Thymus (tissue), 11 donors: ENCODE measurements at regions not wholly inside any gene's neighbourhood (a gene's known extent, or its start where the extent isn't known, plus 50 kb on each side); places are given as distances from the start of the nearest gene placed in this dataset.
"Not testable (repeated sequence)": the region's sequence is repeated elsewhere in the genome, so short reads cannot be mapped to it uniquely, and the experiment has no call there.

Source experiments
- DNase-seq, 9 donors: peaks; one replicate each; pipeline ENCODE4 v3.0.0-alpha.2; 2013; ENCODE audit warnings: low spot score in 9 of 9, low read depth in 6 of 9, missing footprints in 1 of 9
- H3K27ac ChIP-seq, 2 donors: one replicate each; pipeline ENCODE4 v1.5.1; 2013; ENCODE audit warnings: control low read depth in 1 of 2, low read depth in 1 of 2, low read length in 1 of 2, mild to moderate bottlenecking in 1 of 2, moderate library complexity in 1 of 2
- H3K27me3 ChIP-seq, 2 donors: one replicate each; pipeline ENCODE4 v1.5.1; 2013; ENCODE audit warnings: low read length in 1 of 2; ENCODE audit not compliant: control insufficient read depth in 2 of 2, insufficient read depth in 1 of 2
- H3K36me3 ChIP-seq, 2 donors: one replicate each; pipeline ENCODE4 v1.5.1; 2013; ENCODE audit warnings: low read length in 1 of 2, mild to moderate bottlenecking in 1 of 2, moderate library complexity in 1 of 2; ENCODE audit not compliant: control insufficient read depth in 2 of 2, insufficient read depth in 2 of 2
- H3K4me1 ChIP-seq, 2 donors: one replicate each; pipeline ENCODE4 v1.5.1; 2013; ENCODE audit warnings: low read length in 2 of 2; ENCODE audit not compliant: control insufficient read depth in 2 of 2, insufficient read depth in 2 of 2
- H3K4me3 ChIP-seq, 2 donors: one replicate each; pipeline ENCODE4 v1.5.1; 2013; ENCODE audit warnings: low read length in 2 of 2, control low read depth in 1 of 2, mild to moderate bottlenecking in 1 of 2
- H3K9me3 ChIP-seq, 2 donors: one replicate each; pipeline ENCODE4 v1.5.1; 2013; ENCODE audit warnings: low read length in 1 of 2, mild to moderate bottlenecking in 1 of 2; ENCODE audit not compliant: control insufficient read depth in 2 of 2, insufficient read depth in 1 of 2
- WGBS: extraction: QIAGEN DNeasy Blood & Tissue Kit; methylation state at CpG from one replicate; pipeline ENCODE4 v1.1.7; 2013; 5-methylcytosine and 5-hydroxymethylcytosine counted together
- donor health status: healthy.

DNA sequence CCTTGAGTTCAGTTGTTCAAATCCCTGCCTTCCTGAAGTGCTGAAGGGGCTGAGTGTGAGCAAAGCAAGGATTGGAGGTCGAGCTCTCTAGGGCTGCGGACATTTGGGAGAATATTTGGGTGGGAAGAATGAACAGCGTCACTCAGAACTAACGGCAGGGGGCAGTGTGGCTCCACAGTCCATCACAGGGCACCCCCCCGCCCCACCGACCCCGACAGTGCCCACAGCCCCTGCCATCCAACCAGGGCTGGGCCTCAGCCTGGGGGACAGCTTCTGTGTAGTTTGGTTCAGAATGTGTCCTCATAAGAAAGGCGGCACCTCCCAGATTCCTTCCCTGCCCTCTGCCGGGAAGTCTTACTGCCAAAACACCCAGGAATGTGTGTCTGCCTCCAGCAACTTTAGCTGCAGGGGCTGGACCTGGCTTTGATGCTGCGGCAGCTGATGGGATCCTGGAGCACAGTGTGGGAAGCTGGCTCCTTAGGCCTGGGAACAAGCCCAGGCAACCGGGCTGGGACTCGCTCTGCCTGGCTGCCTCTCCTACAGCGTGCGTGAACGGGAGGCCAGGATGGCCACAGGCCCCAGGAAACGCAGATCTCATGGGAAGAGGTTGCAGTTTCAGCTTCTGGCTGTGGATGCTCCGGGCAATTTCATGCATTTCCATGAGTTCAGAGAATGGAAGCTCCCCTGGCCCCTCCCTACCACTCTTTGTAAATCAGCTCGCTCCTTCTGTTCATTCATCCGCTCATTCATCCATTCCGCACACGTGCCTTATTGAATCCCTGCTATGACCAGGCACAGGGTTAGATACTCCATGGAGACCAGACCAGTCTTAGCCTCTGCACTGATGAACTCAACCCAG, 104.9 kb upstream of the TMPRSS2 start:
- WGBS, result 60% methylated on average over 21 of the region's 21 CpGs
- Histone ChIP-seq H3K27me3 (peaks cover 0 to 9% of the 10 kb centered on the region in 2 donors), H3K4me1 (peaks cover 20 to 44% of the 10 kb centered on the region in 2 donors), H3K9me3 (no peaks in the 10 kb centered on the region), H3K36me3 (no peaks in the 10 kb centered on the region), H3K4me3 (no peak overlapping the region), H3K27ac (peak overlapping the region in 1 of 2 donors; percentile 61)
- DNase-seq, result peak in 8 of 9 donors; percentile 19 to 70 (median 44)

DNA sequence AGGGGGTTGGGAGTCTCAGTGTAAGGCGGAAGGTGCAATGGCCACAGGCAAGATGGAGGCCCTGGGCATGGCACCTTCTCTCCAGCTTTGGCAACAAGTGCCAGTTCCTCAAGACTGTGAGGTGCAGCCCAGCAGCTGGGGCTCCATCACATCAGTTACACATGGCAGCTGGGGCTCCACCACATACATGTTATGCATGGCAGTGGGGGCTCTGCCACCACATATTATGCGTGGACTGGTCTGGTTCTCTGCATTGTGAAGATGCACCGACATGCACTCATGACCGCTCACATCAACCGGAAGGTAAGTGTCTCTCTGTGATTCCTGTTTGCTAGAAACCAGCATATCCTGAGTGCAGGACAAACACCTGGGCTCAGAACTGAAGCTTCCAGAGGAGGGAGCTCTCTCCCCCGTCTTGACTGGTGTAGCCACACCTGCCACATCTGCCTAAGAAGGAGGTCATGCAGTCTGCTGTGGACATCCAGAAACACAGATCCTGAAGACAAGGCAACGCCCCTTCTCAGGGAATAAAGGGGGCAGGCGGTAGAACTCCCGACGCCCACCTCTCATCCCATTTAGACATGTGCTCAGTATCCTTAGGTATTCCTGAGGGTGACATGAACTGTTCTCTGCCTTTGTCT, 104.1 kb upstream of the TMPRSS2 start:
- Histone ChIP-seq H3K36me3 (no peaks in the 10 kb centered on the region), H3K27me3 (peaks cover 0 to 9% of the 10 kb centered on the region in 2 donors), H3K4me3 (no peak overlapping the region), H3K27ac (peak overlapping the region in 1 of 2 donors; percentile 61), H3K9me3 (no peaks in the 10 kb centered on the region), H3K4me1 (peaks cover 20 to 44% of the 10 kb centered on the region in 2 donors)
- WGBS, result 46% methylated on average over 10 of the region's 10 CpGs
- peak; percentile 43 to 83 (median 50) for DNase-seq

DNA sequence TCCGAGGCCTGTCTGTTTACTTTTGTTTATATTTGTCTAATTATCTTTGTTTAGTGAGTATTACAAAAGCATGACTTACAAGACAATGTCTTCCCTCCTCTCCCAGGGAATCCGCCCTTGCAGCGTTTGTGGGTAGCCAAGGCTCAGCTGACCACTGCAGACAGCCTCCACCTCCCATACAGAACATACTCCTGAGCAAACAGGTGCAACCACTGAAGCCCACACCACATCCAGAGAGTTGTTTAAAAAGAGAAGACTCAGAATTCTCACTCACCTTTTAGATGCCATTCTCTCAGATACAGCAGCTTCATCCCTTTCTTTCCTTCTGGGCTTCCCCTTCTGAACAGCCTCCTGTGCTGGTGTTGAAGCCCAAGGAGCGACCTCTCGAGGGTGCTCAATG, 103.5 kb upstream of the TMPRSS2 start:
- Histone ChIP-seq H3K4me3 (no peak overlapping the region), H3K9me3 (no peaks in the 10 kb centered on the region), H3K27ac (no peak overlapping the region), H3K27me3 (peaks cover 0 to 9% of the 10 kb centered on the region in 2 donors), H3K4me1 (peaks cover 20 to 44% of the 10 kb centered on the region in 2 donors), H3K36me3 (no peaks in the 10 kb centered on the region)
- 92% methylated on average over 5 of the region's 5 CpGs for WGBS
- DNase-seq, result no peak

DNA sequence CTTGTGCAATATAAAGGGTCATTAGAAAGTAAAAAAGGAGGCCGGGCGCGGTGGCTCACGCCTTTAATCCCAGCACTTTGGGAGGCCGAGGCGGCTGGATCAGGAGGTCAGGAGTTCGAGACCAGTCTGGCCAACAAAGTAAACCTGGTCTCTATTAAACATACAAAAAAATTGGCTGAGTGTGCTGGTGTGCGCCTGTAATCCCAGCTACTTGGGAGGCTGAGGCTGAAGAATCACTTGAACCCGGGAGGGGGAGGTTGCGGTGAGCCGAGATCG, 102.8 kb upstream of the TMPRSS2 start:
- H3K9me3 ChIP-seq, H3K4me3 ChIP-seq, H3K27me3 ChIP-seq, H3K27ac ChIP-seq, H3K36me3 ChIP-seq, DNase-seq: not testable (repeated sequence)
- H3K4me1 ChIP-seq, result peaks cover 20 to 44% of the 10 kb centered on the region in 2 donors
- WGBS, result 93% methylated on average over 12 of the region's 12 CpGs

DNA sequence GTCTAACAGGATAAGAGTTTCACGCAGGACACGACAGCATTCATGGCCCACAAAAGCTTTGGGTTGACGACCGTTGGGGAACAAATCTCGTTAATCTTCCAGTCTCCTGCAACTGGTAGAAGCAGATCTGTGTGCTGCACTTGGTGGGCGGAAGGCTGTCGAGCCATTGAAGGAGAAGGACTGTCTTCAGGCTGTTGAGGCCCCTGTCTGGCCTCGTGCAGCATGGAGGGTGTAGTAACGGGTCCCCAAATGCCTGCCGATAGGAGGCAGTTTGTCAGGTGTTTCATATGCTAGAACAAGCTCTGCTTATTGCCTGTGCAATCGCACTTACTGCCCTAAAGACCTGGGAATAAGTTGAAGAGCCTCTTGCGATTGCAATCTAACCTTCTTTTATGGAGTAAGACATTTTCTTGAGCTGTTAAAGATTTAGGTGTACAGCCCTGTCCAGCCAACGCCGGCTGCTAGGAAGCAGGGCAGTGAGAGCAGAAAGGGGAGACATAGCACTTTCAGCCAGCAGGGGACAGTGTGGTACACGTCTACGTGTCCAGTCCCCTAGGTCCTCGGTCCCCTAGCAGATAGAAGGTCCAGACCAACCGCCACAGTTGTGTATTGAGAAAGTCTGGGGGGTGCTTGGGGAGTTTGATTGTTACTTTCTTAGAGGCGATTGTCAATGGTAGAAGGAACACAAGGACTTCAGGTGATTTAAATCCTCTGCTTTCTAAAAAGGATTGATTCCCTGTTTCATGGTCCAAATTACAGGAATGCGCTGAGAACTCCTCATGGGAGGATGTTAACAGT, 102.3 kb upstream of the TMPRSS2 start:
- peaks cover 20 to 40% of the 10 kb centered on the region in 2 donors for H3K4me1 ChIP-seq

DNA sequence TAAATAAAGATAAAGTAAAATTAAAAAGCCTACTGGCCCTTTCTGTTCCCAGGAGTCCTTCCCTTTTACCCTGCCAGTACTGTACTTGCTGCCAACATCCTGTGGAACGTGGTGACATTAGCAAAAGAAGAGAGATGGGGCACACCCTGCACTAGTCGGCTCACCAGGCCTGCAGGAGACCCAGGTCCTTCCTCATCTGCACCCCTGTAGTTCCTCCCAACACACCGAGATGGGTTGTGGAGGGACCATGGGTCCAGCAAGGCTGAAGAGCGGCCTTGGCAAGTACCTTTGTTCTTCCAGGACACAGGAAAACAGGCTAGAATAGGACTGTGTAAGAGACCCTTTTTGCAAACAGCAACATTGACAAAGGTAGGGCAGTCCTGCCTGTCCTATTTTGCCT, 98.7 kb upstream of the TMPRSS2 start:
- H3K27me3 ChIP-seq, result peaks cover 0 to 7% of the 10 kb centered on the region in 2 donors
- peaks cover 0 to 5% of the 10 kb centered on the region in 2 donors for H3K4me1 ChIP-seq
- WGBS, result 82% methylated on average over 4 of the region's 4 CpGs
- no peaks in the 10 kb centered on the region for H3K9me3 ChIP-seq
- DNase-seq, result no peak
- H3K27ac ChIP-seq, result no peak overlapping the region
- H3K4me3 ChIP-seq, result no peak overlapping the region
- no peaks in the 10 kb centered on the region for H3K36me3 ChIP-seq

More for the DNA sequence above, 102.3 kb upstream of the TMPRSS2 start:
- no peaks in the 10 kb centered on the region for H3K36me3 ChIP-seq
- no peak overlapping the region for H3K27ac ChIP-seq
- no peaks in the 10 kb centered on the region for H3K9me3 ChIP-seq
- peak in 3 of 9 donors; percentile 19 to 48 (median 42) for DNase-seq
- peaks cover 0 to 7% of the 10 kb centered on the region in 2 donors for H3K27me3 ChIP-seq
- 68% methylated on average over 20 of the region's 20 CpGs for WGBS
- no peak overlapping the region for H3K4me3 ChIP-seq

DNA sequence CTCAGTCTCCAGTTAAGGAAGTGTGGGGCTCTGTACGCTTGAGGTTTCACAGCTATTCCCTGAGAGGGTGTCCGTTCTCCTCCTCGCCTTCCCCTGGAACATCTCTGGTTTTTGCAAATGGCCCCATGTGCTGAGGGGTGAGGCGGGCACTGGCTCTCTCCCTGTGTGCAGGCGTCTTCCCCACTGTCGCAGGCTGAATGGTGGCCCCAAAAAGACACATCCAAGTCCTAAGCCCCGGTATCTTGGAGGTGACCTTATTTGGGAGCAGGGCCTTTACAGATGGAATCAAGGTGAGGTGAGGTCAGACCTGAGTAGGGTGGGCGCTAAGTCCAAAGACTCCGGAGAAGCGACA, 98.0 kb upstream of the TMPRSS2 start:
- DNase-seq, result no peak
- Histone ChIP-seq H3K4me3 (no peak overlapping the region), H3K27ac (no peak overlapping the region), H3K4me1 (peaks cover 0 to 2% of the 10 kb centered on the region in 2 donors), H3K36me3 (no peaks in the 10 kb centered on the region), H3K9me3 (no peaks in the 10 kb centered on the region), H3K27me3 (peaks cover 0 to 5% of the 10 kb centered on the region in 2 donors)
- WGBS, result 96% methylated on average over 10 of the region's 10 CpGs

DNA sequence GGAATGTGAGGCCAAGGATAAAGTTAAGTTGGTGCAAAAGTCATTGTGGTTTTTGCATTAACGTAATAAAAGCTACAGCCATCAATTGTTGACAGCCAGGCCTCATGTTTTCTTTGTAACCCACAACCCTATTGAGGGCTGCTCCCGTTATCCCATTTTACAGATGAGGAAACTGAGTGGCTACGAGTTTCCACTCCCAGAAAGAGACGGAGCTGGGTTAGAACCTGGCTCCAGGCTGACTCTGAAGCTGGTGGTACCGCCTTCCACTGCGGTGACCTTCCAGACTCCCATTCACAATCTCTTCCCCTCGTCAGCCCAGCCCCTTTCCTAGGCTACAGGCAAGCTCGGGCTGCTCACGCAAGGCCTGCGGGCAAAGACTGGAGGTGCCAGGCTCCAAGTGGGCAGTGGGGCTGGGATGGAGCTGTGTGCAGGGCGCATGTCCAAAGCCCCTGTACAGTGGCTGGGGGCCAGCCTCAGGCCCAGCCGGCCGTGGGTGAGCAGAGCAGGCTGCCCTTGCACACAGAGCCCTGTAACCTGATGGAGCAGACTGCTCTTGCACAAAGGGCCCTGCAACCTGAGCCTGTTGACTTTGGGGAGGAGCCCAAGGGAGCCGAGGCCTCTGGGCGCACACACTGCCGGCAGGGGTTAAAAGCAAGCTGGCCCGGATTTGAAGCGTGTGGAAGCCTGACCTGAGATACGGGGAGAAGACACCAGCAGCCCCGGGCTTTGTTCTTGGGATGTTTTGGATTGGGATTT, 97.4 kb upstream of the TMPRSS2 start:
- 94% methylated on average over 20 of the region's 20 CpGs for WGBS
- no peak for DNase-seq
- no peak overlapping the region for H3K4me3 ChIP-seq
- H3K36me3 ChIP-seq, result no peaks in the 10 kb centered on the region
- H3K4me1 ChIP-seq, result peaks cover 0 to 2% of the 10 kb centered on the region in 2 donors
- H3K9me3 ChIP-seq, result no peaks in the 10 kb centered on the region
- no peak overlapping the region for H3K27ac ChIP-seq
- peaks cover 0 to 5% of the 10 kb centered on the region in 2 donors for H3K27me3 ChIP-seq
